Keratinocyte (primary cell): ENCODE measurements at regions not wholly inside any gene's neighbourhood (a gene's known extent, or its start where the extent isn't known, plus 50 kb on each side); places are given as distances from the start of the nearest gene placed in this dataset.

Source experiments
- DNase-seq: peaks from one replicate; pipeline ENCODE4 v3.0.0-alpha.2; 2011; ENCODE audit warnings: low read depth, missing footprints, low spot score
- FAIRE-seq: peaks from 2 replicates; lab custom pipeline; 2011; peaks lifted over from hg19 to GRCh38; lab: Jason Lieb, UNC
- H2AFZ ChIP-seq: 2 replicates; pipeline ENCODE4 v1.6.0; 2012; ENCODE audit warnings: low read length, control low read depth, inconsistent platforms; ENCODE audit not compliant: control insufficient read depth
- H3K27ac ChIP-seq: 2 replicates; pipeline ENCODE4 v1.5.1; 2011; ENCODE audit warnings: low read length; ENCODE audit not compliant: control insufficient read depth, insufficient read depth
- H3K27me3 ChIP-seq: 3 replicates; pipeline ENCODE4 v1.6.0; 2011; ENCODE audit warnings: low read length; ENCODE audit not compliant: control insufficient read depth, insufficient read depth; ENCODE audit errors: extremely low read depth
- H3K36me3 ChIP-seq, 2 experiments: 2 replicates in 1 of 2; 3 replicates in 1 of 2; pipeline ENCODE4 v1.5.1; 2011; ENCODE audit warnings: low read length in 2 of 2, mild to moderate bottlenecking in 1 of 2; ENCODE audit not compliant: control insufficient read depth in 2 of 2, insufficient read depth in 2 of 2; ENCODE audit errors: extremely low read depth in 1 of 2
- H3K4me1 ChIP-seq: 3 replicates; pipeline ENCODE4 v1.5.1; 2011; ENCODE audit warnings: low read length; ENCODE audit not compliant: control insufficient read depth, insufficient read depth; ENCODE audit errors: extremely low read depth
- H3K4me2 ChIP-seq: 3 replicates; pipeline ENCODE4 v1.6.0; 2011; ENCODE audit warnings: low read depth, low read length; ENCODE audit not compliant: control insufficient read depth, insufficient read depth; ENCODE audit errors: extremely low read depth
- H3K4me3 ChIP-seq, 3 experiments: fragments of 200-600 bp in 1 of 3; sonication (generic) in 1 of 3; 2 replicates in 2 of 3; 3 replicates in 1 of 3; pipeline ENCODE4 v1.5.1; 2011 to 2016; ENCODE audit warnings: low read length in 3 of 3, mild to moderate bottlenecking in 3 of 3, control low read depth in 2 of 3, inconsistent platforms in 1 of 3, low read depth in 1 of 3, mixed read lengths in 1 of 3, mixed run types in 1 of 3, moderate library complexity in 1 of 3; ENCODE audit not compliant: control insufficient read depth in 2 of 3, insufficient read depth in 2 of 3; ENCODE audit errors: extremely low read depth in 1 of 3
- H3K79me2 ChIP-seq: 2 replicates; pipeline ENCODE4 v1.6.0; 2012; ENCODE audit warnings: low read length; ENCODE audit not compliant: control insufficient read depth, insufficient read depth
- H3K9ac ChIP-seq: 3 replicates; pipeline ENCODE4 v1.6.0; 2011; ENCODE audit warnings: low read length; ENCODE audit not compliant: control insufficient read depth, insufficient read depth; ENCODE audit errors: extremely low read depth
- H3K9me1 ChIP-seq: 3 replicates; pipeline ENCODE4 v1.6.0; 2011; ENCODE audit warnings: low read length; ENCODE audit not compliant: control insufficient read depth, insufficient read depth; ENCODE audit errors: extremely low read depth
- H3K9me3 ChIP-seq: 2 replicates; pipeline ENCODE4 v1.5.1; 2012; ENCODE audit warnings: low read depth, low read length; ENCODE audit not compliant: control insufficient read depth
- H4K20me1 ChIP-seq: 3 replicates; pipeline ENCODE4 v1.6.0; 2011; ENCODE audit warnings: low read length; ENCODE audit not compliant: control insufficient read depth, insufficient read depth; ENCODE audit errors: extremely low read depth
- EZH2 ChIP-seq: IDR thresholded peaks from one replicate; pipeline ENCODE4 v1.6.1; 2012; ENCODE audit warnings: inconsistent platforms, mild to moderate bottlenecking, low read length, moderate library complexity
- dilution Hi-C: fragments of 300-500 bp; cut with MboI; formaldehyde crosslinking; loops from one replicate; pipeline ENCODE4 v1.7.0; 2020; ENCODE audit warnings: low sequenced_read_pairs; ENCODE audit not compliant: extremely low pct_ligation_motif_present
- TF ChIP-seq, protein P1 (sequence below), 3 experiments: IDR thresholded peaks in 1 of 3; conservative IDR thresholded peaks in 1 of 3; optimal IDR thresholded peaks in 1 of 3; 2 replicates in 2 of 3; 3 replicates in 1 of 3; pipeline versions ENCODE3 to v1.5.1; 2011; ENCODE audit warnings: low read length in 3 of 3, mild to moderate bottlenecking in 3 of 3, moderate library complexity in 2 of 3, control low read depth in 1 of 3, inconsistent platforms in 1 of 3; ENCODE audit not compliant: insufficient read depth in 2 of 3; ENCODE audit errors: extremely low read depth in 1 of 3

GRCh38 chr3:156037356-156037755 lies 83.0 kb upstream of the KCNAB1 start:
- Histone ChIP-seq H3K9ac (no peak overlapping the region), H3K4me2 (no peak overlapping the region), H2AFZ (no peak overlapping the region), H3K36me3 (no peaks in the 10 kb centered on the region), H3K4me1 (no peaks in the 10 kb centered on the region), H3K9me3 (no peaks in the 10 kb centered on the region), H3K4me3 (no peak overlapping the region), H4K20me1 (no peaks in the 10 kb centered on the region), H3K27me3 (no peaks in the 10 kb centered on the region), H3K9me1 (no peaks in the 10 kb centered on the region), H3K27ac (no peak overlapping the region), H3K79me2 (no peaks in the 10 kb centered on the region)
- DNase-seq, result no peak
- dilution Hi-C loops, result no loop called here
- no peak for FAIRE-seq
- TF ChIP-seq EZH2, result no peak
- TF ChIP-seq, protein P1, sequence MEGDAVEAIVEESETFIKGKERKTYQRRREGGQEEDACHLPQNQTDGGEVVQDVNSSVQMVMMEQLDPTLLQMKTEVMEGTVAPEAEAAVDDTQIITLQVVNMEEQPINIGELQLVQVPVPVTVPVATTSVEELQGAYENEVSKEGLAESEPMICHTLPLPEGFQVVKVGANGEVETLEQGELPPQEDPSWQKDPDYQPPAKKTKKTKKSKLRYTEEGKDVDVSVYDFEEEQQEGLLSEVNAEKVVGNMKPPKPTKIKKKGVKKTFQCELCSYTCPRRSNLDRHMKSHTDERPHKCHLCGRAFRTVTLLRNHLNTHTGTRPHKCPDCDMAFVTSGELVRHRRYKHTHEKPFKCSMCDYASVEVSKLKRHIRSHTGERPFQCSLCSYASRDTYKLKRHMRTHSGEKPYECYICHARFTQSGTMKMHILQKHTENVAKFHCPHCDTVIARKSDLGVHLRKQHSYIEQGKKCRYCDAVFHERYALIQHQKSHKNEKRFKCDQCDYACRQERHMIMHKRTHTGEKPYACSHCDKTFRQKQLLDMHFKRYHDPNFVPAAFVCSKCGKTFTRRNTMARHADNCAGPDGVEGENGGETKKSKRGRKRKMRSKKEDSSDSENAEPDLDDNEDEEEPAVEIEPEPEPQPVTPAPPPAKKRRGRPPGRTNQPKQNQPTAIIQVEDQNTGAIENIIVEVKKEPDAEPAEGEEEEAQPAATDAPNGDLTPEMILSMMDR (optimal IDR thresholded peaks at IDR 0.05 in 1 of 3, IDR thresholded peaks at IDR 0.05 in 1 of 3, conservative IDR thresholded peaks at IDR 0.05 in 1 of 3; ENCODE audit: extremely low read depth in 1 of 3, insufficient read depth in 2 of 3, low read length in 3 of 3), result no peak

DNA sequence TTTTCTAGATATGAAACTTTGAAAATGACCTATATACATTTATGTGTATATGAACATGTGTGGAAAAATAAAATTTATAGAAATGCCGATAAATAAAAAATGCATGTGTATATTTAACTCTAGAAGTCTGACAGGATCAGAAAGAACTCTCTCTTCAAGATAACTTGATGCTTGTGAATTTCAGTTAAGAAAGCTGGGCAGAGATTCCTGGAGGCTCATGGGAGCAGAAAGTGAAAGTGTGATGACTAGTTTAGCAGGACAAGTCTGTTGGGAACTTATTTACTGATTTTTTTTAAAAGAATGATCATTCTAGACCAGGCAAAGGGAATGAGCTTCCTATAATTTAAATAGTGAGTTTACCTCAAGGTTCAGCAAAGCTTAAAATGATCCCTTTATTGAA lies 81.5 kb upstream of the KCNAB1 start:
- Histone ChIP-seq H3K9me1 (no peaks in the 10 kb centered on the region), H3K4me1 (no peaks in the 10 kb centered on the region), H3K36me3 (no peaks in the 10 kb centered on the region), H3K9ac (no peak overlapping the region), H3K4me2 (no peak overlapping the region), H3K27me3 (no peaks in the 10 kb centered on the region), H3K9me3 (no peaks in the 10 kb centered on the region), H3K79me2 (no peaks in the 10 kb centered on the region), H4K20me1 (no peaks in the 10 kb centered on the region), H3K4me3 (no peak overlapping the region), H2AFZ (no peak overlapping the region), H3K27ac (no peak overlapping the region)
- TF ChIP-seq, protein P1 (optimal IDR thresholded peaks at IDR 0.05 in 1 of 3, IDR thresholded peaks at IDR 0.05 in 1 of 3, conservative IDR thresholded peaks at IDR 0.05 in 1 of 3; ENCODE audit: extremely low read depth in 1 of 3, insufficient read depth in 2 of 3, low read length in 3 of 3), result no peak
- no peak for TF ChIP-seq EZH2
- dilution Hi-C loops, result no loop called here
- FAIRE-seq, result no peak
- no peak for DNase-seq
